ENCODE measurements at regions not wholly inside any gene's neighbourhood (a gene's known extent, or its start where the extent isn't known, plus 50 kb on each side); places are given as distances from the start of the nearest gene placed in this dataset.

GRCh38 chr10:21161647-21162046 lies 264.5 kb upstream of the NEBL start:
- TF ChIP-seq CTCF (IDR thresholded peaks at IDR 0.05) (no peak), POLR2AphosphoS5 (IDR thresholded peaks at IDR 0.05) (no peak), POLR2A (IDR thresholded peaks at IDR 0.05) (no peak)

All from stomach (tissue), 4 donors.